ENCODE measurements at regions not wholly inside any gene's neighbourhood (a gene's known extent, or its start where the extent isn't known, plus 50 kb on each side); places are given as distances from the start of the nearest gene placed in this dataset.

DNA sequence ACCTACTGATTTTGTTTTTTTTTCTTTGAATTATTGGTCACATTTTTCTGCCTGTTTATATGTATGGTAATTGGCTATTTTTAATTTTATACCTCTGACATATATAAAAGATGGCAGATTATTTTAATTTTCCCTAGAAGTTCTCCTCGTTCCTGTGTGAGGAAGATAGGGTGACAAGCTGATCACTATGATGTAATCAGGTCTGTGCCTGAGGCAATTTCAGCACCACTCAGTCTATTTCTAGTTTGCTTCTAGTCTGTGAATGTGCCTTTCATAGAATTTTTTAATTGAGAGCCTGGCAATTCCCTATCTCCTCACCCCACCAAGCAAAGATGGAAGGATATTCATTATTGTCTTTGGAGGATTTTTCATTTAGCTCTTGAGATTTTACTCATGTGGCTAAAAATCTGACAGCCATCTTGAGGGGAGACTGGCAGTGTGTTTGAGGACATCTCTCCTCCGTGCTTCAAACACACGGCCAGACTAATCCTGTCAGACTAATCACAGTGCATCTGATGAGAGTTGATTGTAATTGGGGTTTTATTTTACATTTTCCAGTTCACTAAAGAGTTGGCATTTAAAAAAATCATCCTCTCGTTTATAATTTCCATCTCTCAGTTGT lies 500.3 kb downstream of the TRIML1 start:
- Histone ChIP-seq H3K27me3 (ENCODE audit: control insufficient read depth, insufficient read depth, low read length) (no peaks in the 10 kb centered on the region), H3K9me3 (ENCODE audit: control insufficient read depth in 2 of 3, insufficient read depth in 1 of 3, low read length in 3 of 3) (no peaks in the 10 kb centered on the region), H3K36me3 (ENCODE audit: control insufficient read depth in 2 of 3, insufficient read depth in 3 of 3, low read length in 3 of 3) (no peaks in the 10 kb centered on the region), H3K9ac (ENCODE audit: low read length in 3 of 3) (no peak overlapping the region), H3K4me1 (ENCODE audit: control insufficient read depth in 2 of 3, insufficient read depth in 2 of 3, low read depth in 1 of 3, low read length in 3 of 3) (no peaks in the 10 kb centered on the region), H3K27ac (ENCODE audit: low read depth in 2 of 2, low read length in 2 of 2) (no peak overlapping the region), H3K4me3 (ENCODE audit: low read length in 3 of 3) (no peak overlapping the region)
- intact Hi-C loops (cut with DNase I) = no loop called here
- DNase-seq (no peak), FAIRE-seq (no peak)
- no peak for TF ChIP-seq CTCF (IDR thresholded peaks at IDR 0.05; ENCODE audit: borderline replicate concordance, extremely low read depth, insufficient read depth)

DNA sequence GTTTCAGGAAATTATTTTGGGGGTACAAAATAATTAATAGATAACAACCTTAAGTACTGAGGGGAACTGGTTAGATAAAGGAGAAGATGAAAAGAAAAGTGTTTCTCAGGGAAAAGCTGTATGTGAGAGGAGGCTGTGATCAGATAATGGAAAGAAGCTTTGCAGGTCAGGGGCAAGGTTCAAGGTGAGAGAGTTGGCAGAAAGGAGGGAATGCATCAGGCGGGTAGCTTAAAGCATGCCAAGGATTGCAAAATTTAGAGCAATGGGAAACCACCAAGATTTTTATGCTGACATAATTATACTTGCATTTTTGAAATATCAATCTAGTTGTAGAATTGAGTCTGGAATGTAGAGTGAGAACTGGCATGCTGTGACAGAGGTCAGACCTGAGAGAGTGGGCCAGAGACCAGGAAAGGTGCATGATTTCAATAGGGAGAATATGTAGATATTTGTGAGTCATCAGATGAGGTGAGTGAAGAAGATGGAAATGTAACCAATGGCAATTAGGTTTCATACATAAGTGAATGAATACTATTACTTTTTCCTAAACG lies 508.7 kb downstream of the TRIML1 start:
- intact Hi-C loops (cut with DNase I) = no loop called here
- DNase-seq = no peak
- no peaks in the 10 kb centered on the region for H3K27me3 ChIP-seq (ENCODE audit: control insufficient read depth, insufficient read depth, low read length)
- H3K27ac ChIP-seq (ENCODE audit: low read depth in 2 of 2, low read length in 2 of 2) = no peak overlapping the region
- H3K9me3 ChIP-seq (ENCODE audit: control insufficient read depth in 2 of 3, insufficient read depth in 1 of 3, low read length in 3 of 3) = no peaks in the 10 kb centered on the region
- TF ChIP-seq CTCF (IDR thresholded peaks at IDR 0.05; ENCODE audit: borderline replicate concordance, extremely low read depth, insufficient read depth) = no peak
- no peak overlapping the region for H3K9ac ChIP-seq (ENCODE audit: low read length in 3 of 3)
- no peak for FAIRE-seq
- peaks cover 0 to 12% (median 2%) of the 10 kb centered on the region in 3 donors for H3K4me1 ChIP-seq (ENCODE audit: control insufficient read depth in 2 of 3, insufficient read depth in 2 of 3, low read depth in 1 of 3, low read length in 3 of 3)
- H3K36me3 ChIP-seq (ENCODE audit: control insufficient read depth in 2 of 3, insufficient read depth in 3 of 3, low read length in 3 of 3) = no peaks in the 10 kb centered on the region
- H3K4me3 ChIP-seq (ENCODE audit: low read length in 3 of 3) = no peak overlapping the region

GRCh38 chr4:188649635-188650034 lies 510.4 kb downstream of the TRIML1 start:
- no peak for FAIRE-seq
- no peaks in the 10 kb centered on the region for H3K27me3 ChIP-seq (ENCODE audit: control insufficient read depth, insufficient read depth, low read length)
- no peak for DNase-seq
- H3K9ac ChIP-seq (ENCODE audit: low read length in 3 of 3) = no peak overlapping the region
- no peak overlapping the region for H3K4me3 ChIP-seq (ENCODE audit: low read length in 3 of 3)
- H3K9me3 ChIP-seq (ENCODE audit: control insufficient read depth in 2 of 3, insufficient read depth in 1 of 3, low read length in 3 of 3) = no peaks in the 10 kb centered on the region
- TF ChIP-seq CTCF (IDR thresholded peaks at IDR 0.05; ENCODE audit: borderline replicate concordance, extremely low read depth, insufficient read depth) = no peak
- H3K36me3 ChIP-seq (ENCODE audit: control insufficient read depth in 2 of 3, insufficient read depth in 3 of 3, low read length in 3 of 3) = no peaks in the 10 kb centered on the region
- peaks cover 0 to 12% (median 2%) of the 10 kb centered on the region in 3 donors for H3K4me1 ChIP-seq (ENCODE audit: control insufficient read depth in 2 of 3, insufficient read depth in 2 of 3, low read depth in 1 of 3, low read length in 3 of 3)
- intact Hi-C loops (cut with DNase I) = no loop called here
- no peak overlapping the region for H3K27ac ChIP-seq (ENCODE audit: low read depth in 2 of 2, low read length in 2 of 2)
